ENCODE measurements at regions not wholly inside any gene's neighbourhood (a gene's known extent, or its start where the extent isn't known, plus 50 kb on each side); places are given as distances from the start of the nearest gene placed in this dataset.
"Not testable (repeated sequence)": the region's sequence is repeated elsewhere in the genome, so short reads cannot be mapped to it uniquely, and the experiment has no call there.

GRCh38 chr7:142561396-142561795, 187.9 kb upstream of the PRSS1 start:
- TF ChIP-seq CTCF, POLR2A (IDR thresholded peaks at IDR 0.05): not testable (repeated sequence)

All from breast epithelium (tissue), 3 donors.